DND-41 (cell line): ENCODE measurements at regions not wholly inside any gene's neighbourhood (a gene's known extent, or its start where the extent isn't known, plus 50 kb on each side); places are given as distances from the start of the nearest gene placed in this dataset.

Source experiments
- CTCF ChIP-seq: IDR thresholded peaks from 2 replicates; pipeline ENCODE4 v1.5.1; 2012; ENCODE audit warnings: borderline replicate concordance, low read length, moderate library complexity, mild to moderate bottlenecking; ENCODE audit not compliant: poor library complexity, severe bottlenecking; ENCODE audit errors: extremely low read depth
- EZH2 ChIP-seq: IDR thresholded peaks from 3 replicates; pipeline ENCODE4 v1.6.1; 2012; ENCODE audit warnings: borderline replicate concordance, low read depth, mild to moderate bottlenecking, moderate library complexity, low read length, inconsistent platforms; ENCODE audit not compliant: severe bottlenecking

GRCh38 chr5:118040496-118040895 lies 947.9 kb downstream of the DTWD2 start:
- TF ChIP-seq EZH2, result no peak
- no peak for TF ChIP-seq CTCF
